MM.1S (cell line): ENCODE measurements at regions not wholly inside any gene's neighbourhood (a gene's known extent, or its start where the extent isn't known, plus 50 kb on each side); places are given as distances from the start of the nearest gene placed in this dataset.

Experiments
- DNase-seq: peaks from one replicate; pipeline ENCODE4 v3.0.0-alpha.2; 2015
- H2AFZ ChIP-seq: fragments of 300-600 bp; sonication (generic); 2 replicates; pipeline ENCODE4 v1.6.0; 2016; ENCODE audit warnings: antibody characterized with exemption, low read length
- H3F3A ChIP-seq: fragments of 300-600 bp; sonication (generic); 2 replicates; pipeline ENCODE4 v1.6.1; 2016; ENCODE audit warnings: mild to moderate bottlenecking, antibody characterized with exemption, low read length, moderate library complexity, mixed read lengths; ENCODE audit not compliant: insufficient read depth
- H3K27ac ChIP-seq: fragments of 300-600 bp; sonication (generic); 2 replicates; pipeline ENCODE4 v1.5.1; 2016; ENCODE audit warnings: mild to moderate bottlenecking, low read length
- H3K27me3 ChIP-seq: fragments of 300-600 bp; sonication (generic); replicated peaks from 2 replicates; pipeline ENCODE4 v1.6.0; 2016; ENCODE audit warnings: low read length; ENCODE audit not compliant: insufficient read depth
- H3K36me3 ChIP-seq: fragments of 300-600 bp; sonication (generic); replicated peaks from 2 replicates; pipeline ENCODE4 v1.6.1; 2016; ENCODE audit warnings: mild to moderate bottlenecking, low read length, mixed read lengths; ENCODE audit not compliant: insufficient read depth
- H3K4me1 ChIP-seq: fragments of 300-600 bp; sonication (generic); 2 replicates; pipeline ENCODE4 v1.6.1; 2016; ENCODE audit warnings: low read length, mixed read lengths
- H3K4me2 ChIP-seq: fragments of 300-600 bp; sonication (generic); 2 replicates; pipeline ENCODE4 v1.6.0; 2016; ENCODE audit warnings: low read depth, low read length
- H3K4me3 ChIP-seq: fragments of 300-600 bp; sonication (generic); 2 replicates; pipeline ENCODE4 v1.5.1; 2016; ENCODE audit warnings: low read length, mixed read lengths
- H3K79me2 ChIP-seq: fragments of 300-600 bp; sonication (generic); 2 replicates; pipeline ENCODE4 v1.6.1; 2016; ENCODE audit warnings: mixed run types, low read length, mixed read lengths
- H3K9ac ChIP-seq: fragments of 300-600 bp; sonication (generic); 2 replicates; pipeline ENCODE4 v1.6.1; 2016; ENCODE audit warnings: low read length, mixed read lengths
- H3K9me2 ChIP-seq: fragments of 300-600 bp; sonication (generic); replicated peaks from 2 replicates; pipeline ENCODE4 v1.6.1; 2016; ENCODE audit warnings: mild to moderate bottlenecking, low read length, mixed read lengths; ENCODE audit not compliant: insufficient read depth
- H3K9me3 ChIP-seq: fragments of 300-600 bp; sonication (generic); replicated peaks from 2 replicates; pipeline ENCODE4 v1.6.1; 2016; ENCODE audit warnings: mild to moderate bottlenecking, low read length, mixed read lengths; ENCODE audit not compliant: insufficient read depth
- H4K20me1 ChIP-seq: fragments of 300-600 bp; sonication (generic); 2 replicates; pipeline ENCODE4 v1.6.1; 2016; ENCODE audit warnings: mild to moderate bottlenecking, low read length, moderate library complexity, mixed read lengths; ENCODE audit not compliant: insufficient read depth
- EZH2 ChIP-seq: fragments of 300-600 bp; sonication (generic); optimal IDR thresholded peaks from 2 replicates; pipeline ENCODE3; 2017; ENCODE audit warnings: low read depth, mild to moderate bottlenecking, antibody characterized with exemption, low read length, mixed read lengths
- EZH2phosphoT487 ChIP-seq: fragments of 300-600 bp; sonication (generic); IDR thresholded peaks from 2 replicates; pipeline ENCODE4 v1.6.1; 2018; ENCODE audit warnings: antibody characterized with exemption, low read length
- TF ChIP-seq, protein P1 (sequence below): fragments of 300-600 bp; sonication (generic); IDR thresholded peaks from 2 replicates; pipeline ENCODE4 v1.5.1; 2016; ENCODE audit warnings: antibody characterized with exemption, low read length, mixed read lengths

DNA sequence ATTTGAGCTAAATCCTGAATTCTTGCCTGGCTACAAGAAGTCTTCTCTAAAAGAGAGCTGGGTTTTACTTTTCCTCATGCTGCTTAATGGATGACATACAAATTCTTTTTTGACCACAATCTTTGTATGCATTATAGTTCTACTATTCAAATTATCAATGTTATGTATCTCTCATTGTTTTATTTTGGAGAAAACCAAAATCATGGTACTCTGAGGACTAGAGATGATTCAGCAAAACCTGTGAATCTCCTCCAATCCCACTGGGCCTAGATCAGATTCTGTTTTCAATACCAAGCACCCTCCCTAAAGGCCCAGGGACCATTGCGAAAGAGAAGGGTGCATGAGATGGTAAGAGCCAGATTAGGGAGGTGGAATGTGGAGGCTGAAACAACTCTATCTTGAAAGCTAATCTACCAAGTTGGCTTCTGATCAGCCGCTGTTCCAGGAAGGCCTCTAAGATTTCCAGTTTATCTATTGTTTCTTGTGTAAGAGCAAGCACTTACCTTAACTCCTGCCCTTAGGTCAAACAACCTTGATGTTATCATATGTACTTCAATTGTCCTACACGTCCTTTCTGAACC is 547.2 kb downstream of the PLPP3 start:
- H3K4me3 ChIP-seq: no peak overlapping the region
- no peaks in the 10 kb centered on the region for H3K79me2 ChIP-seq
- H3K9me2 ChIP-seq: no peaks in the 10 kb centered on the region
- H3K36me3 ChIP-seq: no peaks in the 10 kb centered on the region
- no peak overlapping the region for H3K4me2 ChIP-seq
- H4K20me1 ChIP-seq: no peaks in the 10 kb centered on the region
- DNase-seq: no peak
- no peak for TF ChIP-seq EZH2phosphoT487
- no peak for TF ChIP-seq EZH2
- TF ChIP-seq, protein P1, sequence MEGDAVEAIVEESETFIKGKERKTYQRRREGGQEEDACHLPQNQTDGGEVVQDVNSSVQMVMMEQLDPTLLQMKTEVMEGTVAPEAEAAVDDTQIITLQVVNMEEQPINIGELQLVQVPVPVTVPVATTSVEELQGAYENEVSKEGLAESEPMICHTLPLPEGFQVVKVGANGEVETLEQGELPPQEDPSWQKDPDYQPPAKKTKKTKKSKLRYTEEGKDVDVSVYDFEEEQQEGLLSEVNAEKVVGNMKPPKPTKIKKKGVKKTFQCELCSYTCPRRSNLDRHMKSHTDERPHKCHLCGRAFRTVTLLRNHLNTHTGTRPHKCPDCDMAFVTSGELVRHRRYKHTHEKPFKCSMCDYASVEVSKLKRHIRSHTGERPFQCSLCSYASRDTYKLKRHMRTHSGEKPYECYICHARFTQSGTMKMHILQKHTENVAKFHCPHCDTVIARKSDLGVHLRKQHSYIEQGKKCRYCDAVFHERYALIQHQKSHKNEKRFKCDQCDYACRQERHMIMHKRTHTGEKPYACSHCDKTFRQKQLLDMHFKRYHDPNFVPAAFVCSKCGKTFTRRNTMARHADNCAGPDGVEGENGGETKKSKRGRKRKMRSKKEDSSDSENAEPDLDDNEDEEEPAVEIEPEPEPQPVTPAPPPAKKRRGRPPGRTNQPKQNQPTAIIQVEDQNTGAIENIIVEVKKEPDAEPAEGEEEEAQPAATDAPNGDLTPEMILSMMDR: no peak
- H3K9me3 ChIP-seq: no peaks in the 10 kb centered on the region
- no peaks in the 10 kb centered on the region for H3F3A ChIP-seq
- H3K27me3 ChIP-seq: no peaks in the 10 kb centered on the region
- no peak overlapping the region for H2AFZ ChIP-seq
- no peaks in the 10 kb centered on the region for H3K4me1 ChIP-seq
- no peak overlapping the region for H3K9ac ChIP-seq
- H3K27ac ChIP-seq: no peak overlapping the region

DNA sequence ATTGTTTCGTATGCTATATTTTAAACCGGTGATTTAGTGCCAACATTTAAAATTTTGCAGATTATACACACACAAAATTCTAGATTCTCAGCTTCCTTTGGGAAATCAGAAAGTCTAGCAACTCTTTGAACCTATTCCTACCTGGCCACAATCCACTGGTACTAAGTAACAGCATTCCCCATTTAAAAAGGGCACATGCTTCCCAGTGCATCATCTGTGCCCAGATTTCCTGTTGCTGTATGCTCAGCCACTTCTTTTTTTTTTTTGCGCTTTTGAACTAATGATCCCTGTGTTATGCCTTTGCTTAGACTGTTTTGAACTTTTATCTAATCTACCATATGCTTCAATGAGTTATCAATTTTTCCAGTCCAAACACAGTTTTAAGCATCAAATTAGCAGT is 548.4 kb downstream of the PLPP3 start:
- H3K4me1 ChIP-seq: no peaks in the 10 kb centered on the region
- no peak overlapping the region for H3K9ac ChIP-seq
- H3K27ac ChIP-seq: no peak overlapping the region
- H3K79me2 ChIP-seq: no peaks in the 10 kb centered on the region
- H3F3A ChIP-seq: no peaks in the 10 kb centered on the region
- TF ChIP-seq, protein P1: no peak
- TF ChIP-seq EZH2 (no peak), EZH2phosphoT487 (no peak)
- H3K4me3 ChIP-seq: no peak overlapping the region
- no peaks in the 10 kb centered on the region for H3K27me3 ChIP-seq
- H3K36me3 ChIP-seq: no peaks in the 10 kb centered on the region
- no peak for DNase-seq
- no peaks in the 10 kb centered on the region for H3K9me2 ChIP-seq
- no peaks in the 10 kb centered on the region for H3K9me3 ChIP-seq
- no peak overlapping the region for H2AFZ ChIP-seq
- H3K4me2 ChIP-seq: no peak overlapping the region
- no peaks in the 10 kb centered on the region for H4K20me1 ChIP-seq

DNA sequence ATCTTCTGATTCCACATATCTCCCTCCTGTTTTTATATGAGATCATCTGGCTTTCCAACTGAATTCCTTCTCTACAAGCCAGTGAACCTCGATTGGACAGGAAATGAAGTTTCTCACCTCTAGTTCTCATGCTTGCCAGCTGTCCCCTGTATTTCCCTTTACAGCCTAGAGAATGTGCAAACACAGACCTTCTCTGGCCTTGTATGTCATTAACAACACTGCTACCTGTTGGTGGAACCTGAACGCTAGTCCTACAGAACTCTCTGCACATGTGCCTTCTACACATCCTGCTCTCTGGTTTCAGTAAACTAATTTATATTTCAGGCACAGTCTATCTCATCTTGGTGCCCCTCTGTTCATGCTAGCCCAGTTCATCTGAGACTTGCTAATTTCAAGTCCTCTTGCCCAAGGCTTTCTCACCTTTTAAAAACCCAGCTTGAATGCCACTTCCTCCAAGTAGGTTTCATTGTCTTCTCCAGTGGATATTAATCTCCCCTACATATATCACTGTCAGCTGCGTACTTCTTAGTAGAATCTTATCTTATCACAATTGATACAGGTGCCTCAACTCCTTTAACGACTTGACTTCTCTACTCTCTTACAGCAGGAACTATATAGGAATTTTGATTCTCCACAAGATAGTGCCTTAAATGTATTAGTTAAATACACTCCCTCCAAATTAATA is 549.9 kb downstream of the PLPP3 start:
- no peaks in the 10 kb centered on the region for H3K27me3 ChIP-seq
- H3K79me2 ChIP-seq: no peaks in the 10 kb centered on the region
- H3K9ac ChIP-seq: no peak overlapping the region
- no peak overlapping the region for H2AFZ ChIP-seq
- no peaks in the 10 kb centered on the region for H3K9me3 ChIP-seq
- TF ChIP-seq EZH2phosphoT487 (no peak), EZH2 (no peak)
- TF ChIP-seq, protein P1: no peak
- no peaks in the 10 kb centered on the region for H3K36me3 ChIP-seq
- no peaks in the 10 kb centered on the region for H3K9me2 ChIP-seq
- H3K4me1 ChIP-seq: no peaks in the 10 kb centered on the region
- DNase-seq: no peak
- H3K27ac ChIP-seq: no peak overlapping the region
- H3F3A ChIP-seq: no peaks in the 10 kb centered on the region
- H3K4me3 ChIP-seq: no peak overlapping the region
- no peaks in the 10 kb centered on the region for H4K20me1 ChIP-seq
- H3K4me2 ChIP-seq: no peak overlapping the region
